ENCODE measurements at regions not wholly inside any gene's neighbourhood (a gene's known extent, or its start where the extent isn't known, plus 50 kb on each side); places are given as distances from the start of the nearest gene placed in this dataset.

DNA sequence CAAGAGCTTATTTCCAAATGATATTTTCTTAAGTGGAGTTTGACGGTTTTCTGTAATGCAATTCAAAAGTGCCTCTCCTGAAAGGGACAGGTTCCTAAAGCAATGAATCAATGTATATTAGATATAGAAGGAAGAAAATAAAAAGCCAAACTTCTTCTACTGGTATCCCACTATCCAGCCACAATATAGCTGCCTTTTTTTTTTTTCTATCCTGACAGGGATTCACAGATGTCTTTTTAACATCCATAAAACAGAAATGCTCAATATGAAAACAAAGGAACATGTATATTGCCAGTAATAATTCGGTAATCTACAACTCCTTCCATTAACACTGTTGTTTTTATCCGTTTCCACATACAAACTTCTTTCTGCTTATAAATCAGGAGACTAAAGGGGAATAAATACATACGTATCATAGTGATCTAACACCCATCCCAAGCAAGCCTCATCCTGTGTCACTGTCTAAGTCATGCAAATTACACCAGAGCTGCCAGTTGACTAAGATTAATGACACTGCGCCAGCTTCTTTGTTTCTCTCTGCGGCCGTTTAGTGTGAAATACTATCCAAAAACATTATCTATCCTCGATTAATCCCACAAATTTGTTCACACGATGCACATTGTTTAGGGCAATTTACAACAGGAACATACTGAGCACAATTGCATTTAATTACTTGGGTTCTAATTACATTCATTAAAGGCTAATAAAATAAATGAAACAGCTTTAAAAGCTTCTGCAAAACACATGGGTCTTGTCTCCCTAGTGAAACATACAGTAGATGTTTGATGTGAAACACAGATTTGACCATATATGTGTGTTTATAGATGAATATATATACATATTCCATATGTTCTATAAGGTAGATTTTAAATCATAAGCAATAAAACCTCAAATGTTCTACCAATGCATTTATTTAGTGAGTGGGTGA lies 51.9 kb upstream of the CDIN1 start:
- no peak for DNase-seq (ENCODE audit: low spot score)

DNA sequence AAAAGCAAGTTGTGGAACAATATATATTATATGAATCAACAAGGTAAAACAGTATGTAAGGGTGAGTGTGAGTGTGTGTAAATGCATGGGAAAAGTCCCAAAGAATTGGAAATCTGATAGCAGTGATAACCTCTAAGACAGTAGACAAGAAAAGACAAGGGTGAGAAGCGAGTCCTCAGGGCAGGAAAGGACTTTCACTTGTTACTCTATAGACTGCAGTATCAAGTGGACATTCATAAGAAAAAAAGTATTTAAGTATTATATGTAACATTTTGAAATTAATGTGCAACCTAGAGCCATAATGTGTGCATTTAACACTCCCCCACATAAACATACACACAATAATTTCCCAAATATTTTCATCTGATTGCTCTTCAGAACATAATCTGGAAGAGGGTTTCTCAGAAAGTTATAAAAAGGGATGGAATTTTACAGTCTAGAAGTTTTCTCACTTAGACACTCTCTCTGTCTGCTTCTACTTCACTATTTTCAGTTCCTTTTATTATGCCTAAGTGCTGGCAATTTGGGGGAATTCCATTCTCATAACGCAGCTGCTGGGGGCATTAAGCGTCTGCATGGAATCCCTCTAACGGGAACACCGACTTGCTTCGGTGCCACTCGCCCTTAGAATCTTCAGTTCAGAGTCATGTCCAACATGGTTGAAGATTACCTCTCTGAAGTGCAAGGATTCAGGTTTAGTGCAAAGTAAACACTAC lies 50.0 kb upstream of the CDIN1 start:
- DNase-seq (ENCODE audit: low spot score), result no peak
